Stimulated activated CD8-positive, alpha-beta memory T cell treated with anti-CD3 and anti-CD28 coated beads, Interleukin-15, amount 100 ng/mL, for 4 hours (primary cell): ENCODE measurements at regions not wholly inside any gene's neighbourhood (a gene's known extent, or its start where the extent isn't known, plus 50 kb on each side); places are given as distances from the start of the nearest gene placed in this dataset.

ENCODE experiments used
- DNase-seq, 2 donors: peaks; one replicate each; pipeline ENCODE4 v3.0.0-alpha.2; 2020; ENCODE audit warnings: low read depth in 2 of 2

DNA sequence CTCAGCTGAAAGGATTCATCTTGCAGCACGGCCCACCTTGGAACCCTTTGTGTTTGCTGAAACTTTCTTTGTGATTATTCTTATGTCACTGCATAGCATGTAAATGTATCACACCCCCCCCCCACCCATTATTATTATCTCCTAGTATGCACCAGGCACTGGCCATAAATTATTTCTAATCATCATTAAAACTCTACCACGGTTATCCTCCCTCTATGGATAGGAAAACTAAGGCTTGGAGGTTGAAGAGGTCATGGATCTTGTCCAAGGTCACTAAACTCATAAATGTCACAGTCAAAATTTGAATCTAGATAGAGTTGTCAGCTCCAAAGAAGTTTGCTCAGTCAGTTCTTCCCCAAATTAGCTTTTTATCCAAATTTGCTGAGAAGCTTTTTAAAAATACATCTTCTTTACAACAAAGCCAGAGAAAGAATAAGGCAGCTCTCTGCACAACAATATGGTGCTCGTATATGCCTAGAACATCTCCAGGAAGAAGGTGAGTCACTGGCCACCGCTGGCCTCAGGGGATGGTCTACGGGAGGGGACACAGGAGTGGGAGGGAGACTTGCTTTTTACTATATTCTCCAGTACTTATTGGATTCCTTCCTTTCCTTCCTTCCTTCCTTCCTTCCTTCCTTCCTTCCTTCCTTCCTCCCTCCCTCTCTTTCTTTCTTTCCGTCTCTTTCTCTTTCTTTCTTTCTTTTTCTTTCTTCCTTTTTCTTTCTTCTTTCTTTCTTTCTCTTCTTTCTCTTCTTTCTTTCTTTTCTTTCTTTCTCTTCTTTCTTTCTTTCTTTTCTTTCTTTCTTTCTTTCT lies 134.5 kb downstream of the VEGFA start:
- DNase-seq: no peak

DNA sequence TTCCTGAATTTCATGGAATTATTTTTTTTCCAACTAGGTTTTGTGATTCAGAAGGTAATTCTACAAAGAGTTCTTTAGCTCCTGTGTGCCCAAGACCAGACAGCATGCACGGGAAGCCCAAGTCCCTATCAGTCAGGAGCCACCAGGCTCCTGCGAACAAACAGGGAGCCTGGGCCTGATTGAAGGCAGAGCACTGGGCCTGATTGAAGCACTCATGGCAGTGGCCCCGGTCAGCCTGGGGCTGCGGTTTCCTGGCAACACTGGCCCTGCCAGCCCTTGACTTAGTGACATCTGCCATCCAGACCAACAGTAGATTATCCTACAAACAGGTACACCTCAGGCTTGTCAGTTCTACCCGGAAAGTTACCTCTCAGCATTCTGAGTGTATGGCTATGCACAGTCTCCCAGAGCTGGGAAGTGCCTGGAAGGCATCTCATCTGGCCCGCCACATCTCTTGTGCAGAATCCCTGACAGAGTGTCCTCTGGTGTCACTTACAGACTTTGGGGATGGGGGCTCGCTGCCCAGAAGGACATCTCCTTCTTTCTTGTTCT lies 133.8 kb downstream of the VEGFA start:
- DNase-seq: no peak

DNA sequence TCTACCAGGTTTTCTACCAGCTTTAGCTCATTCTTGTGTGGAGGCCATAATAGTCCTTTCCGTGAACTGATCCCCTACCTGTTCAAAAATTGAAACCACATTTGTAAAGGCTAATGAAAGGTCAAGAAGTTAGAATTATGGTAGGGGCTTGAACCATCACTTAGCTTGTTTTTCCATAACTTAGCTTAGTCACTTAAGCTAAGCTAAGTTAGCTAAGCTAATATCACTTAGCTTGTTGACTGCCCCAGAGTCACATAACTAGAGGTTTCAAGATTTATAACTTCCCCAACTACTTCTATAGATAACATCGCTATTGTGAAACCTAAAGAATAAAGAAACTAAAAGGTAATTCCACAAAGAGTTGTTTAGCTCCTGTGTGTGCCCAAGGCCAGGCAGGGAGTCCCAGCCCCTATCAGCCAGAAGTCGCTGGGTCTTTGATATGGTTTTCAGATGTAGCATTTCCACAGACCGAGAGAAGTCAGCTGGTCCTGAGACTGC lies 131.8 kb downstream of the VEGFA start:
- no peak for DNase-seq

DNA sequence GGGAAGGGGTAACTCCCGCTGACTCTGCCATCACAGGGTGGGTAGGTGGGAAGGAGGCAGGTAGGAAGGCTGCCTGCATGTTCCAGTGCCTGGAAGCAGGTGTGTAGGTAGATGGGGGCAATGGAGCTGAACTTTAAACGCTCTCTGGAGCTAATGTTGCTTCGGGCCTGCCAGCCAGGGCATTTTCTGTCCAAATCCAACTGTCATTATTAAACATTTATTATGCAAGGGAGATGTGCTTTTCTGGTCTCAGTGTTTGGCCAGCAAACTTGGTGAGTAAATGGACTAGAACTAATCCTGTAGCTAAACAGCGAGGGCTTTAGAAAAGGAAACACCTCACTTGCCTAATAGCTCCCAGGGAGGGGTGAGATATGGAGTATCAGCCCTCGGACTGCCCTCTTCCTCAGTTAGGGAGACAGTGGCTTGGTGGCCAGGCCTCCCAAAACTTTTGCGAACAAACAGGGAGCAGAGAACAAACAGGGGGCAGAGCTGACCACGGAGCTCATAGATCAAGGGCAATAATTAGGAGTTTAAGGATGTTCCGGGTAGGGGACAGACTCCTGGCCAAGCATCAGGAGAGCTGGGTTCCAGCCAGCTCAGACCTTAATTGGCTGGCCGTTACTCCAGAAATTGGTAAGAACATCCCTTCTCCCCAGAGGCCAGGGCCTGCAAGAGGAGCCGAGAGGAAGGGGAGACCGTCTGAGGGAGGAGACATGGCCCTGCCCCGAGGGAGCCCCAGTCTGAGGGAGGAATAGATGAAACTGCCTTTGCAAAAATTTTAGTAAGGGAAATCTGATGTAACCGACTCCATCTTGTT lies 131.1 kb downstream of the VEGFA start:
- no peak for DNase-seq

DNA sequence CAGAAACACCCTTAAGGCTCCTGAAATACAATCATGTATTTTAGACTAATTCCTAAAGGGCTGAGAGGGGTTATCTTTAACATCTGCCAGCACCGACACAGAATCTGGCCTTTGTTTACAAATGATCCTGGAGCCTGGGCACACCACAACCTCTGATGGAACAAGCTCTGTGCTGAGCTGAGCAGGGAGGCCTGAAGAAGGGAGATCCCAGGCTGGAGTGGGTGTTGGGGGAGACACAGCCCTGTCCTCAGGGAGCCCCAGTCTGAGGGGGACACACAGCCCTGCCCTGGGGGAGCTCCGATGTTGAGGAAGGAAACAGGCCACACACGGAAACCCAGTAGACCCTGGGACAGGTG lies 130.5 kb downstream of the VEGFA start:
- DNase-seq: no peak

DNA sequence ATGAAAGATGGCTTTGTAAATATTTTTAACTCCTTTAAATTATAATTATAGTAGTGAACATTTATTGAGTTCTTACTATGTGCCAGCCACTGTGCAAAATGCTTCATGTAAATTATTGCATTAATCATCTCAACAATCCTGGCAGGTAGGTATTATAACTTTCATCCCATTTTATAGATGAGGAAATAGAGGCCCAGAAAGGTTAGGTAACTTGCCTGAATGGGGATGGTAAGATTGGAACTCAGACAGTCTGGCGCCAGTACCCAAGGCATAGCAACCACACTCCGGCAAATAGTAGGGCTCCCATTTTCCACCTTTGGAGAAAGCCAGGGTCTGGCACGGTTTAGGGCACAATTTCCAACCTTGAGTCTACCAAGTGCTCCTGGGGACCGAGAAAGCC lies 129.8 kb downstream of the VEGFA start:
- no peak for DNase-seq

DNA sequence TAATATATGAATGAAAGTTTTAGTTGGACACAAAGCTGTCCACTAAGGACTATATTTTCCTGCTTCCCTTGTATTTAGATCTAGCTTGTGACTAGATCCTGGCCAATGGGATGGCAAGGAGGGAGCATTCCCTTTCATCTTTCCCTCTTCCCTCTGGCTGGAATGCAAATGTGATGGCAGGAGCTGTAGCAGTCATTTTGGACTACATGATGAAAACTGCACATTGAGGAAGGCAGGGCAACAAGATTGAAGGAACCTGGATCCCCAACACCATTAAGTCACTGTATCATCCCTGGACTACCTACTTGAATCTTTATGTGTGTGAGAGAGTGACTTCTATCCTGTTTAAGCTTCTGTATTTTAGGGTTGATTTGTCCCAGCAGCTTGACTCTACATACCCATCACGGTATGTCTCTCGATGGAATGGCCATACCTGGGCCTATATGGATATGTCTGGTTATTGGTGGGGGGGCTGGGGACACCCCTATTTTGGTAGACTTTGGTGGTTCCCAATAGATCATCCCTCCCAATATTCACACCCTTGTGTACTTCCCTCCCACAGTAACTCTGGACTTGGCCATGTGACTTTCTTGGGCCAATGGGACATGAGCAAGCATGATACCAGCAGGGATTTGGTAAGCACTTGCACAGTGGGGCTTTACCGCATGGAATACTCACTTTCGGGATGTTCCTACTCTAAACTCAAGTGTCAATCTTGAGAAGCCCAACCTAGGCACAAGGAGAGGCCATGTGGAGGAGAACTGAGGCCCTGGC lies 128.5 kb downstream of the VEGFA start:
- DNase-seq: no peak

DNA sequence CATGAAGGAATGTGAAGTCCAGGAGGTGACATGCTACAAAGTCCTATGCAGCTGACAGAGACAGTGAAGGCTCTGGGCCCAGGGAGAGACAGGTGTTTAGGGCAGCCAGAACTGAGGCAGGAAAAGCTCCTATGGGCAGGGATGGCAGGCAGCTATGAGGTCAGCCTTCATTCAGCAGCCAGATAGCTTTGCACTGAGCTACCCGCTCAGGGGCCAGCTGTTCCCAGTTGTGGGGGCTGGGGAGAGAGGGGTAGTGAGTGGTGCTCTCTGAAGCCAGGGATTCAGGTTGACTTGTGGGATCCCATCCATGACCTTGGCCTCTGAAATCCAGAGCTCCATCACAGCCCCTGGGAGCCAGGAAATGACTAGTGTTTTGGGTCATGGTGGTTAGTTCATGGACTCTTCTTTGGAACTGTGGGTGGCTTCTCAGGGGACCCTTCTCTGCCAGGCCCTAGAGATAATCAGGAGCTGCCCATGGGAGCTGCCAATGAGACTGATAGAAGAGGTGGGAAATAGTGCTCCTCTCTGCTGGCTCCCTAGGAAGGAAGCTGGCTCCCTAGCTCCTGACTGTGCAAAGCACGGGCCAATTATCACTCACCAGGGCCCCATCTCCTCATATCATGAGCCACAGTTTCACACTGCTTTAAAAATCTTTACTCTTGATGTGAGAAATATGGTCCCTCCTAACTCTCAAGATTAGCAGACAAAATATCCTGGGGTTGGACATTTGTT lies 127.7 kb downstream of the VEGFA start:
- no peak for DNase-seq

DNA sequence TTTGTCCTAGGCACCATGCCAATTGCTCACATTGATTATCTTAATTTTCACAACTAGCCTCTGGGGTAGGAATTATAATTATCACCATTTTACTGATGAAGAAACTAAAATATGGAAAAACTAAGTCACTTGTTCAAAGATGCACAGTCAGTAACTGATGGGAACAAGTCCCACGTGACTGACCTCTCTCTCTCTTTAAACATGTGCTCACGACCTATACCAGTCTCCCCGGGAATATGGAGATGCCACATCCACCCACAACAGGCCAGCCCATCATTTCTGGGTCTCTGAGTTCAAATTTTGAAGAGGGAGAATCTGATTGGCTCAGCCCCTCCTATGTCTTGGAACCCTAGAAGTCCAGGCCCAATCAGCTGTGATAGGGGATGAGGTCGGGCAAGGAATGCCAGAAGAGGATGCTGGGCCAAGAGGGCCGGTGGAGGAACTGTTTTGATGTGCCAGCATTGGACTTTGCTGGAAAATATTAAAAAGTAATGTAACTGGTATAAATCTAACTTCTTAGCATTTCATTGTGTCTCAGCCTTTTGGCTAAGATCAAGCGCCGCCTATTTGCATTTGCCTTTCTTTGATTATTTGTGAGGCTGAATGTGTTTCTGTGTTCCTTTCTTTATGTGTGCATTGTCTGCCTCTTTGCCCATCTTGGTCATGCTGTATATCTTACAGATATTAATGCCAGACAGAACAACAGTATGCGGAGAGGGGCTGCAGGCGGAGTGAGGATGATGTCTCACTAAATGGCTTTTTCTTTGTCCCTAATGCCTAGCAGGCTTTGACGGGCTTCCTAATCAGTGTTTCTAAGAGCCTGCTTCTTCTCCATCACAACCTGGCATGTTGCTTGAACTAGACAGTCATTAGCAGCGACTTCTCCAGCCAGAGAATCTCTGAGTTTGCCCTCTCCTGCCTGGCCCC lies 126.6 kb downstream of the VEGFA start:
- no peak for DNase-seq

DNA sequence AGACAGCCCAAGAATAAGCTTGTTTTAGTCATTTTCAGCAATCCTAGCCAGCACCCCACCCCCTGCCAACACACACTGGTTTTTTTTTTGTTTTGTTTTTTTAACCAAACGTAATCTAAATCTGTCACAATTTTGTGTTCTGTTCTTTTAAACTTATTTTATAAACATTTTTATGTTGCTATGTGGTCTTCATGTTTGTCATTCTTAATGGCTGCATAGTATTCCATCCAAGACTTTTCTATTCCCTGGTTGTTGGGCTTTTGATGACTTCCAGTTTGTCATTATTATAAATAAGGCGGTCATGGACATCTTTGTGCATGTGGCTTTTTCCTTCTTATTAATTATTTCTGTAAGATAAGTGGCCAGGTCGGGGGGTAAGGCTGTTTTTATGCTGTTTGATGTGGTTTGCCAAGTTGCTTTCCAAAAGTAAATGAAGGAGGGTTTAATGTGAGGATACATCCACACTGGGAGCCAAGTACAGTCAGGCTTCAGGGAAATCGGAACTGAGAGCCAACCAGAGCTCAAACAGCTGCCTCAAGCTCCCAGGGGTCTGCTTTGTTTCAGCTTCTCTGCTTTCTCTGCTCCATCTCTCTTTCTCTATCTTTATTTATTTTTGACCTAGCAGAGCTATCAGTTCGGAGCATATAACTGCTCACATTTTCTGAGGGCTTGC lies 125.8 kb downstream of the VEGFA start:
- DNase-seq: no peak

DNA sequence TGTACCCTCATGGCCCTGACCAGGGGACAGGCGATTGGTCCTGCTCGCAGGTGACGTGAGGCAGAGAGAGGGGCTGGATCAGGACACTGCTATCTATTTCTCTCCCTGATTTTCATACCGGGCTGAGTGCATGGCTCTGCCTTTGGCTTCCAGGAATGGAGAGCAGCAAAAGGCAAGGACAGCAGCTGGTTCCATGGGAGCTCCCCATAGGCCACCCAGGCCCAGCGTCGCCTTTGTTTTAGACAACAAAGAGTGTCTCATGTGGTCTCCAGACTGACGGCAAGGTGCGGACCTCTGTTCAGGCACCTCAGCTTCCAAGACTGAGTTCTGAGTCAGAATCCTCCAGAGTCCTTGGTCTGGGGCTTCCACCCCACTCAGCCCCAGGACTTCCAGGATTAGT lies 123.1 kb downstream of the VEGFA start:
- DNase-seq: no peak

DNA sequence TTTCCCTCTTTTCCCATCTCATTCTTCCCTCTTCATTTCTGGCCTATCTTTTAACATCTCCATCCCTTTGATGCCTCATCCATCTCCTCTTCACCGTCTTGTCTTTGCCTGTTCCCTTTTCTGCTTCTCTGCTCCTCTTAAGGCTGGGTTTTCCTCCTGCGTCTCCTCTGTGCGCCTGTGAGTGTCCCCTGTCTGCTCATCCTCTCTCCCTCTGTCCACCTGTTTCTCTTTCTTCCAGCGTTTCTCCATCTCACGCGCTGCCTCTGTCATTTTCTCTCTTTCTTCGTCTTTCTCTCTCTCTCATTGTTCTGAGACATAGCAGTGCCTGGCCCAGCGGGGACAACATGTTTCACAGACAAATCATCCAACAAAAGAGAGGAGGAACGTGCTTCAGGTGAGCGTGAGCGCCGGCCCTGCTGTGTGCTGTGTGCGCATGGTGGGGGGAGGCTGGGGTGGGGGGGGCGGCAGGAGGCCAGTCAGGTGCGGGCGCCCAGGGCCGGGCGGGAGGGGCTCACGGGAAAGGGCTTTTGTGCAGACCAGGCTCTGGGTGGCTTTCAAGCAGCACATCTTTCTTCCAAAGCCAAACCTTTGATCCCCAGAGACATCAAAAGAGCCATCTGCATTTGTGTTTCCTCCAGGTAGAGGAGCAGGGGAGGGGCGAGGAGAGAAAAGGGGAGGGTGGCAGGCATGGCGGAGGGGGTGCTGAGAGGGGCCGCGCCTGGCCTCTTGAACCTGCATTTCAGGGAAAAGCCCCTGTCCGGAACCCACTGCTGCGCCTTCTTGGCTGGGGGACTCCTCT lies 121.3 kb downstream of the VEGFA start:
- no peak for DNase-seq

DNA sequence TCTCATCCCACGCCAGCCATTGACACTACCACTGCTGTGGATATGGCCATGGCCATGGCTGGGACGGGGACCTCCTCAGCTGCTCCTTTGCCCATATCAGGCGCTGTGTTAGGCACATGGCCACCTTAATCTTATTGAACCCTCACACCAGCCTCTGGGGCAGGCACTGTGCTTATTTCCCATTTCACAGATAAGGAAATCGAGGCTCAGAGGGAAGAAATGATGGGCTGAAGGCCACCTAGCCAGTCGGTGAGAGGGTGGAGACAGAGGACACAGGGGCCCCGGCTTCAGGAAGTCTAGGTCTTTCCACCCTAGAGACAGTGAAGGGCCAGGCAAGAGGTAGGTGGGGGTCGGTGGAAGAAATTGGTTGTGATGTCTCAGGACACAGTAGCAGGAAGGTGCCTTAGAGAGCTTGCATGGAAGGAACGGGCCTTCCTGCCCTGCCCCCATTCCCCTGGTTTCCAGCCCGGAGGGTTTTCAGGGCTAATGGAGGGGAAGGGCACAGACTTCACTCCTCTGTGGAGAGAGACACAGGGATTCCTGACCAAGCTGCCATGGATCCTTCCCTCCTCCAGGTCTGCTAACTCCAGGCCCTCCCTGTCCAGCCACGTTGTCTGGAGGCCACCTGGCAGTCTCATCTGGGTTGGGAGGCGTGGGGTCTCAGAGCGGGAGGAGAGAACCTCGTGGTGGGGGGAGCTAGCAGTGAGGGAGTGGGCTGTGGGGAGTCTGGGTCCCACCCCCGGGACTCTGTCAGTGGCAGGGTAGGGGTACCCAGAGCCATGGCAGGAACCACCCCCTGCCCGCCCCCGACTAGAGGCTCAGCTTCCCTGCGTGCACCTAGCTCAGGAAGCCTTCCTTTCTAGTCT lies 120.4 kb downstream of the VEGFA start:
- no peak for DNase-seq

DNA sequence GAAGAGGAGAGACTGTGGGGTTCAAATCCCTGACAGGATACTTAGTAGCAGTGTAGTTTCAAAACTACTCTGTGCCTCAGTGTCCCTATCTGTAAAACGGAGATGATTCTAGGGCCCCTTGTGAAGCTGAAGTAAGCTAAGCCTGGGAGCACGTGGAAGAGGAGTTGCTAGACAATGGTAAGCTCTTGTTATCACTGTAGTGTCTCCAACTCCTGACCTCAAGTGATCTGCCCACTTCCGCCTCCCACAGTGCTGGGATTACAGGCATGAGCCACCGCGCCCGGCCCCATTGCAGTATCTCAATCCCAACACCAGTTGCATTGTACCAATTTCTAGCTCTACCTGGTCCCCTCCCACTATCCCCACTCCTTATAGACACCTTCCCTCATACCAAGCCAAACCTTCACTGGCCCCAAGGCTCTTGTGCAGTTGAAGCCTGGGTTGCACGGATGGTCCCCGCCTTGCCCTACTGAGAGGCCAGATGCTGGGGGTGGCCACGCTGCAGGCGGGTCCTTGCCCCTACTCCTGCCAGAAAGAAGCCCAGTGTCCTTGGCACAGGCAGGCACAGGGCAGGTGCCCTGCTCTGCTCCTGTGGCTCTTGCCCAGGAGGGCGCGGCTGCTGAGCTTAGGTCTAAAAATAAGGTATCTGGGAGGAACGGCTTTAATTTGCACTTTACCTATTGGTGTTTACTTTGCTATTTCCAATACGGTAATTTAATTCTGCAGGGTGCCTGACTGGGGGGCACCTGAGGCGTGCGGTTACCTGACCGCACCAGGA lies 118.1 kb downstream of the VEGFA start:
- DNase-seq: no peak

DNA sequence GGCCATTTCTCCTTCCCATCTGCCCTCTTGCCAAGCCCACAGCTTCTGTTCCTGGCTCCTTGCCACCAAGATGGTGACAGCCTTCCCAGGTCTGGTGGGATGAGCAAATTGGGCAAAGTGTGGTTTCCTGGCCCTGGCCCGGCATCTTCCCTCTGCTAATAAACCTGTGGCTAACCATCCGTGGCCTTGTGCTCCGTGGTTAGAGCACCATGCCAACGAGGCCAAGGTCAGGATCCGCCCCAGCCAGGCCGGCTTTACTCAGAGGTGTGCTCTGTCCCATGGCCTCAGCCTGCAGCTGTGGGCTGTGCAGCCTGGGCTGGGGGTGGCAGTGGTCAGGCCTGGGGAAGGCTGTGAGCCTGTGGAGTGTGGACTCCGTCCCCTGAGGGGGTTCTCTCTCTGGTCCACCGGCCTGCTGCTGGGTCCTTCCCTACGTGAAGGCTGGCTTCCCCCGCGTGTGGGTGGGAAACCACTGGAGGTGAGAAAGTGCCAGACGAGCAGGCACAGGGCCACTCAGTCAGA lies 117.4 kb downstream of the VEGFA start:
- no peak for DNase-seq

DNA sequence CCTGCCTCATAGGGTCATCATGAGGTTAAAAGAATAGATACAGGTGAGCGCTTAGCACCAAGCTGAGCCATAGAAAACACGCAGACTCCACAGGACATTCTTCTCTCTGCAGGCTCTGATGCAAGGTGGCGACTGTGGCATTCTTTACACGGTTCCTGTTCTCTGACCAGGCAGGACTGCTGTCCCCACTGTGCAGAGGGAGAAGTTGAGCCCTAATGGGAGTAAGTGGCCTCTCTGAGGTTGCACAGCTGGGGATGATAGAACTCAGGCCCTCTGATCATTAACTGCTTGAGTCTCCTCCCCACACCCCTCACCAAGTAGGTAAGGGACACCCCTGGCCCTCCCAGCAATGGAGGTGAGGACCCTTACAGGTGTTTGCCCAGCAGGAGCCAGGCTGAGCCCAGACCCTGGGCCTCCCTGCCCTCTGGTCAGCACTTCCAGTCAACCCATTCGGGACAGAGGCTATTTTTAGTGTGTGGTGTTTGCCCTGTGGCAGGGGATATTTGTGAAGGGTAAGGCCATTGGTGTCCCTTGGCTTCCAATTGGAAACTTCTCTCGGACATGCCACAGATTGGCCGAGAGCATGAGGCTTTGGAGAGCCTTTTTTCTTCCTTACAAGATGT lies 116.8 kb downstream of the VEGFA start:
- DNase-seq: no peak
